SK-N-SH (cell line): ENCODE measurements at regions not wholly inside any gene's neighbourhood (a gene's known extent, or its start where the extent isn't known, plus 50 kb on each side); places are given as distances from the start of the nearest gene placed in this dataset.

Experiments used
- CTCF ChIP-seq: fragments of 200-600 bp; sonication (generic); IDR thresholded peaks from 2 replicates; pipeline ENCODE4 v1.6.1; 2017; ENCODE audit warnings: antibody characterized with exemption, mild to moderate bottlenecking, moderate library complexity
- NRF1 ChIP-seq: IDR thresholded peaks from 2 replicates; pipeline ENCODE4 v1.6.1; 2012; ENCODE audit warnings: low read depth, mild to moderate bottlenecking, low read length
- RCOR1 ChIP-seq: fragments of 150-350 bp; IDR thresholded peaks from 2 replicates; pipeline ENCODE4 v1.6.1; 2017; ENCODE audit warnings: antibody characterized with exemption, low read length
- YY1 ChIP-seq: IDR thresholded peaks from 2 replicates; pipeline ENCODE4 v1.4.0; 2012; ENCODE audit warnings: low read depth, mild to moderate bottlenecking

GRCh38 chr20:23232219-23232581 is 118.4 kb upstream of the NXT1 start:
- TF ChIP-seq RCOR1 = no peak
- no peak for TF ChIP-seq CTCF
- TF ChIP-seq YY1 = no peak
- no peak for TF ChIP-seq NRF1
